Endodermal cell (in vitro differentiated cells): ENCODE measurements at regions not wholly inside any gene's neighbourhood (a gene's known extent, or its start where the extent isn't known, plus 50 kb on each side); places are given as distances from the start of the nearest gene placed in this dataset.

Experiments
- DNase-seq: peaks from one replicate; pipeline ENCODE4 v3.0.0-alpha.2; 2017
- H3K27ac ChIP-seq: 2 replicates; pipeline ENCODE4 v1.5.1; 2013; ENCODE audit warnings: mild to moderate bottlenecking, low read depth, low read length, moderate library complexity
- H3K27me3 ChIP-seq: 2 replicates; pipeline ENCODE4 v1.6.1; 2013; ENCODE audit warnings: mild to moderate bottlenecking, low read length, moderate library complexity; ENCODE audit not compliant: insufficient read depth, control insufficient read depth, poor library complexity, severe bottlenecking
- H3K36me3 ChIP-seq: 2 replicates; pipeline ENCODE4 v1.7.0; 2013; ENCODE audit warnings: mild to moderate bottlenecking, low read length, moderate library complexity; ENCODE audit not compliant: control insufficient read depth, insufficient read depth
- H3K4me1 ChIP-seq: one replicate; pipeline ENCODE4 v1.7.0; 2013; ENCODE audit warnings: low read length; ENCODE audit not compliant: control insufficient read depth, insufficient read depth
- H3K4me3 ChIP-seq: 2 replicates; pipeline ENCODE4 v1.5.1; 2013; ENCODE audit warnings: mild to moderate bottlenecking, low read length, moderate library complexity
- H3K9ac ChIP-seq: 2 replicates; pipeline ENCODE4 v1.6.1; 2013; ENCODE audit warnings: mild to moderate bottlenecking, low read length, moderate library complexity; ENCODE audit not compliant: poor library complexity, severe bottlenecking; ENCODE audit errors: extremely low read depth
- H3K9me3 ChIP-seq: 2 replicates; pipeline ENCODE4 v1.6.1; 2013; ENCODE audit warnings: mild to moderate bottlenecking, low read length, moderate library complexity; ENCODE audit not compliant: control insufficient read depth
- H3K27ac Mint-ChIP-seq: 2 replicates; pipeline ENCODE4 v1.8.0; 2020; ENCODE audit warnings: mixed read lengths
- H3K27me3 Mint-ChIP-seq: 2 replicates; pipeline ENCODE4 v1.8.0; 2021; ENCODE audit warnings: mild to moderate bottlenecking, mixed read lengths; ENCODE audit not compliant: insufficient read depth
- H3K36me3 Mint-ChIP-seq: 2 replicates; pipeline ENCODE4 v1.8.0; 2020; ENCODE audit warnings: low read depth, mixed read lengths
- H3K4me1 Mint-ChIP-seq: 2 replicates; pipeline ENCODE4 v1.8.0; 2020; ENCODE audit warnings: mixed read lengths
- H3K4me3 Mint-ChIP-seq: 2 replicates; pipeline ENCODE4 v1.8.0; 2020; ENCODE audit warnings: mild to moderate bottlenecking, moderate library complexity, mixed read lengths
- H3K9me3 Mint-ChIP-seq: 2 replicates; pipeline ENCODE4 v1.8.0; 2020; ENCODE audit warnings: mild to moderate bottlenecking, mixed read lengths
- CTCF ChIP-seq: fragments of 200-600 bp; sonication (generic); conservative IDR thresholded peaks from 2 replicates; pipeline ENCODE4 v1.5.0; 2021; ENCODE audit warnings: antibody characterized with exemption, mild to moderate bottlenecking
- WGBS, 2 experiments: methylation state at CpG; one replicate each; pipeline versions ENCODE4 v1.1.5 to v1.1.7; 2013; ENCODE audit warnings: missing lambda C conversion rate in 2 of 2, mixed read lengths in 1 of 2; ENCODE audit not compliant: insufficient coverage in 1 of 2, insufficient read length in 1 of 2; 5-methylcytosine and 5-hydroxymethylcytosine counted together

DNA sequence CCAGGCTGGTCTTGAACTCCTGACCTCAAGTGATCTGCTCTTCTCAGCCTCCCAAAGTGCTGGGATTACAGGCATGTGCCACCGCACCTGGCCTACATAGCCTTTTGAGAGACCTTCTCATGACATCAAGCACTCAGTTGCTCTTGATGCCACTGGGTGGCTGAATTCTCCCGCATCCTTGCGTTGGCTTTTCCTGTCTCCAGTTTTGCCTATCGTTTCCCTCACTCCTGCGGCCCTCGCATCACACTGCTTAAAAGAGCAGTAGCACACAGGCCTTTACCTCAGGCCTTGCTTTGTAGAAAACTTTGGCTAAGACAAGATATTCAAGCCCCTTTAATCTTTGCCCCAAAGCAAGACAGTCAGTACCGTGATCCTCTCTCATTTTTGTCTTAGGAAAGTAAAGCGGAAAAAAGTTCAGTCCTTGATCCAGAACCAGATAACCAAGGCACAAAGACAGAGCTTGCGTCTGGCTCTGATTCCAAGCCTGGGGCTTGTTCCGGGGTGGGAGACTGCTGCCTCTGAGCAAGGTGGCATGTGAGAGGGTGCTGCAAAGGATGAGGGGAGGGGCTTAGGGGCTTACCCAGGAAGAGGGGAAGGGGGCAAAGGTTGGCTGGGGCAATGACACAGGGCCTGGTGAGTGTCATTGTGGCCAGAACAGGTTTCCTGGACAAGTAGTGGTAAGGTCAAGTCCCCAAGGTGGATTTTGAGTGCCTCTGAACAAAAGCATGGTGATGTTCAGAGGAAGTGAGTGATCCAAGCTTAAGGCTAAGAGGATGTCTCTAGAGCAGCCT lies 175.0 kb upstream of the TLE3 start:
- peaks cover 15% of the 10 kb centered on the region for H3K27me3 ChIP-seq
- Mint-ChIP-seq H3K27ac (no peak overlapping the region), H3K9me3 (no peaks in the 10 kb centered on the region), H3K4me1 (peaks cover 7% of the 10 kb centered on the region), H3K27me3 (peaks cover 23% of the 10 kb centered on the region), H3K4me3 (no peak overlapping the region), H3K36me3 (no peaks in the 10 kb centered on the region)
- DNase-seq = no peak
- H3K4me1 ChIP-seq = peaks cover 8% of the 10 kb centered on the region
- H3K36me3 ChIP-seq = no peaks in the 10 kb centered on the region
- H3K9me3 ChIP-seq = no peaks in the 10 kb centered on the region
- peak; percentile 28 for TF ChIP-seq CTCF
- no peak overlapping the region for H3K9ac ChIP-seq
- no peak overlapping the region for H3K27ac ChIP-seq
- WGBS, 2 experiments = 93 to 97% methylated on average over 9 to 10 of the region's 10 CpGs
- H3K4me3 ChIP-seq = no peak overlapping the region

GRCh38 chr15:70271422-70272088 lies 173.8 kb upstream of the TLE3 start:
- H3K4me1 Mint-ChIP-seq = peaks cover 7% of the 10 kb centered on the region
- no peaks in the 10 kb centered on the region for H3K36me3 Mint-ChIP-seq
- H3K27ac ChIP-seq = no peak overlapping the region
- WGBS, 2 experiments = 32% methylated on average over 2 to 3 of the region's 3 CpGs
- no peak overlapping the region for H3K27ac Mint-ChIP-seq
- no peaks in the 10 kb centered on the region for H3K9me3 ChIP-seq
- TF ChIP-seq CTCF = no peak
- peaks cover 31% of the 10 kb centered on the region for H3K27me3 Mint-ChIP-seq
- H3K36me3 ChIP-seq = no peaks in the 10 kb centered on the region
- peak; percentile 81 for DNase-seq
- peaks cover 8% of the 10 kb centered on the region for H3K4me1 ChIP-seq
- H3K9me3 Mint-ChIP-seq = no peaks in the 10 kb centered on the region
- H3K4me3 Mint-ChIP-seq = no peak overlapping the region
- peaks cover 15% of the 10 kb centered on the region for H3K27me3 ChIP-seq
- H3K4me3 ChIP-seq = no peak overlapping the region
- no peak overlapping the region for H3K9ac ChIP-seq

GRCh38 chr15:70270752-70271111 lies 173.0 kb upstream of the TLE3 start:
- Mint-ChIP-seq H3K4me3 (no peak overlapping the region), H3K27ac (no peak overlapping the region), H3K4me1 (peaks cover 7% of the 10 kb centered on the region), H3K27me3 (peaks cover 33% of the 10 kb centered on the region), H3K9me3 (no peaks in the 10 kb centered on the region), H3K36me3 (no peaks in the 10 kb centered on the region)
- 93 to 95% methylated on average over 6 to 8 of the region's 8 CpGs for WGBS, 2 experiments
- peaks cover 15% of the 10 kb centered on the region for H3K27me3 ChIP-seq
- no peaks in the 10 kb centered on the region for H3K36me3 ChIP-seq
- H3K4me1 ChIP-seq = peaks cover 7% of the 10 kb centered on the region
- DNase-seq = no peak
- TF ChIP-seq CTCF = no peak
- no peak overlapping the region for H3K4me3 ChIP-seq
- no peak overlapping the region for H3K27ac ChIP-seq
- H3K9ac ChIP-seq = no peak overlapping the region
- H3K9me3 ChIP-seq = no peaks in the 10 kb centered on the region
